Adrenal gland (tissue), 9 donors: ENCODE measurements at regions not wholly inside any gene's neighbourhood (a gene's known extent, or its start where the extent isn't known, plus 50 kb on each side); places are given as distances from the start of the nearest gene placed in this dataset.

Experiments used
- DNase-seq, 7 donors: peaks; one replicate each; pipeline ENCODE4 v3.0.0-alpha.2; 2019 to 2020
- H3K27ac ChIP-seq, 5 donors: fragments of 200-600 bp; sonication (generic) in 4 of 5; 1 replicate in 3 of 5; 2 replicates in 2 of 5; pipeline versions ENCODE4 v1.5.1 to v1.8.0; 2016 to 2020; ENCODE audit warnings: mild to moderate bottlenecking in 1 of 5
- H3K27me3 ChIP-seq: fragments of 200-600 bp; 2 replicates; pipeline ENCODE4 v1.8.0; 2021
- H3K36me3 ChIP-seq, 2 donors: fragments of 200-600 bp; replicated peaks in 1 of 2; 1 replicate in 1 of 2; 2 replicates in 1 of 2; pipeline versions ENCODE4 v1.5.1 to v1.8.0; 2018 to 2022
- H3K4me1 ChIP-seq, 2 donors: fragments of 200-600 bp; replicated peaks in 1 of 2; 1 replicate in 1 of 2; 2 replicates in 1 of 2; pipeline versions ENCODE4 v1.5.1 to v1.8.0; 2018 to 2021
- H3K4me3 ChIP-seq, 4 donors: fragments of 200-600 bp; sonication (generic) in 3 of 4; one replicate each; pipeline ENCODE4 v1.5.1; 2016 to 2018
- H3K9me3 ChIP-seq, 3 donors: fragments of 200-600 bp; sonication (generic) in 1 of 3; replicated peaks in 1 of 3; 1 replicate in 2 of 3; 2 replicates in 1 of 3; pipeline versions ENCODE4 v1.5.1 to v1.8.0; 2016 to 2021
- CTCF ChIP-seq, 6 experiments: fragments of 450-650 bp in 4 of 6; fragments of 200-600 bp in 2 of 6; sonication (generic) in 1 of 6; IDR thresholded peaks; 1 replicate in 5 of 6; 2 replicates in 1 of 6; pipeline versions ENCODE4 v1.5.1 to v1.8.0; 2016 to 2021; ENCODE audit warnings: antibody characterized with exemption in 6 of 6, mild to moderate bottlenecking in 2 of 6, moderate library complexity in 1 of 6
- POLR2A ChIP-seq, 2 donors: fragments of 450-650 bp; IDR thresholded peaks; one replicate each; pipeline ENCODE4 v1.6.1; 2017; ENCODE audit warnings: antibody characterized with exemption in 2 of 2, mild to moderate bottlenecking in 2 of 2, moderate library complexity in 1 of 2
- WGBS, 4 donors: extraction: QIAGEN DNeasy Blood & Tissue Kit in 2 of 4; methylation state at CpG; one replicate each; pipeline versions ENCODE4 v1.1.5 to v1.1.7; 2013 to 2017; 5-methylcytosine and 5-hydroxymethylcytosine counted together
- intact Hi-C, 2 donors: fragments of 100-400 bp; cut with DNase I; formaldehyde crosslinking; loops; one replicate each; pipeline versions ENCODE4 v1.14.1 to v1.15.0; 2022 to 2023
- donor health status: healthy with polysubstance abuse.
- donor health status: Bipolar disorder and iron deficiency.
- donor health status: DM: yes; HTN: yes; CAD: no.
- donor health status: DM: no; HTN: no; CAD: no.
- donor health status: DM: no; HTN: no; CAD: no.

- 69 to 82% (median 73%) methylated on average over 1 of the region's 1 CpG for WGBS, 4 donors
- H3K27me3 ChIP-seq: no peaks in the 10 kb centered on the region
- TF ChIP-seq CTCF (IDR thresholded peaks at IDR 0.05) (no peak), POLR2A (IDR thresholded peaks at IDR 0.05) (no peak)
- H3K27ac ChIP-seq: no peak overlapping the region
- no peak overlapping the region for H3K4me3 ChIP-seq
- intact Hi-C loops: no loop called here
- H3K36me3 ChIP-seq: no peaks in the 10 kb centered on the region
- no peaks in the 10 kb centered on the region for H3K9me3 ChIP-seq
- DNase-seq: no peak
- peaks cover 4 to 9% of the 10 kb centered on the region in 2 donors for H3K4me1 ChIP-seq
Measured at GRCh38 chr14:53478174-53478573, 325.1 kb upstream of the DDHD1 start.

- Histone ChIP-seq H3K9me3 (no peaks in the 10 kb centered on the region), H3K27me3 (no peaks in the 10 kb centered on the region), H3K4me1 (peaks cover 8 to 9% of the 10 kb centered on the region in 2 donors), H3K36me3 (no peaks in the 10 kb centered on the region), H3K27ac (peak overlapping the region in 1 of 5 donors; percentile 1), H3K4me3 (no peak overlapping the region)
- DNase-seq: no peak
- intact Hi-C loops: no loop called here
- WGBS, 4 donors: 83 to 100% (median 88%) methylated on average over 1 of the region's 1 CpG
- TF ChIP-seq POLR2A (IDR thresholded peaks at IDR 0.05): no peak
- TF ChIP-seq CTCF (IDR thresholded peaks at IDR 0.05): no peak
Measured at GRCh38 chr14:53473480-53473879, 320.4 kb upstream of the DDHD1 start.

- Histone ChIP-seq H3K27ac (peak overlapping the region in 1 of 5 donors; percentile 19), H3K4me1 (peaks cover 8 to 9% of the 10 kb centered on the region in 2 donors), H3K4me3 (no peak overlapping the region), H3K9me3 (peaks cover 0 to 4% (median 0%) of the 10 kb centered on the region in 3 donors), H3K27me3 (no peaks in the 10 kb centered on the region), H3K36me3 (no peaks in the 10 kb centered on the region)
- no peak for TF ChIP-seq CTCF (IDR thresholded peaks at IDR 0.05)
- TF ChIP-seq POLR2A (IDR thresholded peaks at IDR 0.05): no peak
- DNase-seq: no peak
- intact Hi-C loops: no loop called here
Measured at GRCh38 chr14:53472306-53472705, 319.2 kb upstream of the DDHD1 start.

- DNase-seq: peak in 6 of 7 donors; percentile 16 to 79 (median 59)
- Histone ChIP-seq H3K27ac (no peak overlapping the region), H3K36me3 (no peaks in the 10 kb centered on the region), H3K27me3 (no peaks in the 10 kb centered on the region), H3K4me3 (no peak overlapping the region), H3K4me1 (peaks cover 8 to 9% of the 10 kb centered on the region in 2 donors), H3K9me3 (peaks cover 0 to 4% (median 0%) of the 10 kb centered on the region in 3 donors)
- intact Hi-C loops: no loop called here
- 77 to 90% (median 88%) methylated on average over 2 of the region's 2 CpGs for WGBS, 4 donors
- no peak for TF ChIP-seq POLR2A (IDR thresholded peaks at IDR 0.05)
- no peak for TF ChIP-seq CTCF (IDR thresholded peaks at IDR 0.05)
Measured at GRCh38 chr14:53470351-53471043, 317.4 kb upstream of the DDHD1 start.
